ENCODE measurements at regions not wholly inside any gene's neighbourhood (a gene's known extent, or its start where the extent isn't known, plus 50 kb on each side); places are given as distances from the start of the nearest gene placed in this dataset.
A peak's percentile ranks its signal among the peaks of the same experiment; 100 is the strongest.

DNA sequence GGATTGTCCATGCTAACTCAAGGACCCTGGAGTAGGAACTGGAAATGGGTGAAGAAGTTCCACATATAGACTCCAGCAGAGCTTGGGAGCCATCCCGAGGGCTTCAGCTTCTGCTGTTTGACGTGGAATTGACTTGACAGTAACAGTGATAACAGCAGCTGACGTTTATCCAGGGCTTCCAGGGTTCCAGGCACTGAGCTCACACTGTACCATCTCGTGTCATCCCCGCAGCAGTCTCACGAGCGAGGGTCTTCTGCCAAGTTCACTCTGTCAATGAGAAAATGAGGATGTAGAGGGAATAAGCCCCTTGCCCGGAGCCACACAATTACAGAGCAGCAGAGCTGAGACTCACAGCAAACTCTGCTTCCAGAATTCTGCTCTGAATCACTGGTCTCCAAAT is 447.7 kb downstream of the SIPA1L2 start:
- Histone ChIP-seq H3K4me1 (peaks cover 0 to 17% (median 10%) of the 10 kb centered on the region in 3 donors), H3K36me3 (no peaks in the 10 kb centered on the region), H3K4me3 (no peak overlapping the region), H3K27ac (no peak overlapping the region), H3K9me3 (no peaks in the 10 kb centered on the region), H3K27me3 (no peaks in the 10 kb centered on the region)
- TF ChIP-seq EP300 (IDR thresholded peaks at IDR 0.05) (no peak), CTCF (IDR thresholded peaks at IDR 0.05) (no peak), POLR2A (IDR thresholded peaks at IDR 0.05) (no peak), POLR2AphosphoS5 (IDR thresholded peaks at IDR 0.05) (no peak)
- 83 to 84% methylated on average over 1 to 5 of the region's 8 CpGs for WGBS, 2 donors (ENCODE audit: low coverage in 1 of 2)
- ATAC-seq = no peak

- Histone ChIP-seq H3K9me3 (no peaks in the 10 kb centered on the region), H3K4me1 (peaks cover 0 to 17% (median 10%) of the 10 kb centered on the region in 3 donors), H3K36me3 (no peaks in the 10 kb centered on the region), H3K27me3 (no peaks in the 10 kb centered on the region), H3K27ac (no peak overlapping the region), H3K4me3 (no peak overlapping the region)
- WGBS, 2 donors (ENCODE audit: low coverage in 1 of 2) = 93 to 100% methylated on average over 2 to 3 of the region's 3 CpGs
- no peak for ATAC-seq
- TF ChIP-seq POLR2A (IDR thresholded peaks at IDR 0.05) (no peak), POLR2AphosphoS5 (IDR thresholded peaks at IDR 0.05) (no peak), EP300 (IDR thresholded peaks at IDR 0.05) (no peak), CTCF (IDR thresholded peaks at IDR 0.05) (no peak)
Measured at GRCh38 chr1:232180779-232181136, 449.2 kb downstream of the SIPA1L2 start.

DNA sequence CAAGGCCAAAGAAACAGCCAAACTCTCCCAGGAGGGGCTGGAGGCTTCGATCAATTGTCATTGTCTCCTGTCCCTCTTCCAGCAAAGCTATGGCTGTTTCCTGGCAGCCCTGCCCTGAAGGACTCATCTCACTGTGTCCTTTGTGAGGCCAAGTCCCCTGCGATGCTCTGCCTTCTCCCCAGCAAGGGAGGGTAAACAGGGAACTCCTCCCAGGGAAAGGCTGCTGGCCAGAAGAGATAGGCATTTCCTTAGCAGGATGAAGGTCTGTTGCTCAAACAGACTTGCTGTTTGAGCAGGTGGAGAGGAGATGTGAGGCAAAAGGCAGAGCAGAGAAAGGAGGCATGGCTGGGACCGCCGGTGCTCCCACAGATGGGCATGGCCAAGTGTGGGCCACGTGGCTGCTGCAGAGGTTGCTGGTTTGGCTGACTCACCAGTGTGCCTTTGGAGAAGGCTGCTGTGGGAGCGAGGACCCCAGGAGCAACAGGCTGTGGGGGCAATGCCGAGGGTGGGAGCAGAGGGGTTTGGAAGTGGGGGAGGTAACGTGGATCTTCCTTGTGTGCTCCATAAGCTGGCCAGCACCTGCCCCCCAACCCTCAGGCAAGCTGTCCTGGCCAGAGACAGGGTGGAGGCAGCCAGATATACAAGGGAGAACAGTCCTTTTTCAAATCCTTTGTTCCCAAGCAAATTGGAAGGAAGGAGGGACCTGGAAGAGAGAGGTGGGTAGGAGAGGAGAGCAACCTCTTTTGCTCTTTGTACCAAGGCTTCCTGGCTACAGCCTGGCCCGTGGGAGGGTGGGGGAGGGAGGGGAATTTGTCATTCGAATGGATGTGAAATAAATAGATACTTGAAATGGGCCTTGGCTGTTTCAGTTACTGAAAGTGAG is 449.8 kb downstream of the SIPA1L2 start:
- TF ChIP-seq CTCF (IDR thresholded peaks at IDR 0.05) (no peak), EP300 (IDR thresholded peaks at IDR 0.05) (no peak), POLR2AphosphoS5 (IDR thresholded peaks at IDR 0.05) (no peak), POLR2A (IDR thresholded peaks at IDR 0.05) (no peak)
- no peak for ATAC-seq
- Histone ChIP-seq H3K4me3 (no peak overlapping the region), H3K4me1 (peaks cover 0 to 17% (median 10%) of the 10 kb centered on the region in 3 donors), H3K27me3 (no peaks in the 10 kb centered on the region), H3K36me3 (no peaks in the 10 kb centered on the region), H3K9me3 (no peaks in the 10 kb centered on the region), H3K27ac (peak overlapping the region in 1 of 4 donors; percentile 3)
- 66% methylated on average over 8 of the region's 10 CpGs; no CpG with 5 or more reads in 1 of the 2 donors for WGBS, 2 donors (ENCODE audit: low coverage in 1 of 2)

DNA sequence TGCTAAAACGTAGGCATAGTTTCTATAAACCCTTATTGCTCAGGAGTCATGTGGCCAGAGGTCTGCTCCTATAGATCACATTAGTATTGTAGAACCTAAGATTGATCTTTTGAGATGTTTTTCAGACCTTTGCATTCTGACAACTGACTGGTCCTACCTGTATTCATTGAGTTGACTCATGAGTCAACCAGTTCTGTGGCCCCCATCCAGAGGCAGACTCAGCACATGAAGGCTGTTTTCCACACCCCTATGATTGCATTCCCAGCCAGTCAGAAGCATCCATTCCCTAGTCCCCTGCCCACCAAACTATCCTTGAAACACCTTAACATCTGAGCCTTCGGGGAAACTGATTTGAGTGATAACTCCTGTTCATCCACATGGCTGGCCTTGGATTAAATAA is 451.7 kb downstream of the SIPA1L2 start:
- no peak for ATAC-seq
- no peaks in the 10 kb centered on the region for H3K9me3 ChIP-seq
- no peak overlapping the region for H3K27ac ChIP-seq
- H3K4me3 ChIP-seq = no peak overlapping the region
- TF ChIP-seq POLR2A (IDR thresholded peaks at IDR 0.05) (no peak), CTCF (IDR thresholded peaks at IDR 0.05) (no peak), EP300 (IDR thresholded peaks at IDR 0.05) (no peak), POLR2AphosphoS5 (IDR thresholded peaks at IDR 0.05) (no peak)
- peaks cover 0 to 17% (median 10%) of the 10 kb centered on the region in 3 donors for H3K4me1 ChIP-seq
- H3K36me3 ChIP-seq = no peaks in the 10 kb centered on the region
- H3K27me3 ChIP-seq = no peaks in the 10 kb centered on the region
- WGBS, 2 donors (ENCODE audit: low coverage in 1 of 2) = 89 to 94% methylated on average over 1 to 2 of the region's 2 CpGs

DNA sequence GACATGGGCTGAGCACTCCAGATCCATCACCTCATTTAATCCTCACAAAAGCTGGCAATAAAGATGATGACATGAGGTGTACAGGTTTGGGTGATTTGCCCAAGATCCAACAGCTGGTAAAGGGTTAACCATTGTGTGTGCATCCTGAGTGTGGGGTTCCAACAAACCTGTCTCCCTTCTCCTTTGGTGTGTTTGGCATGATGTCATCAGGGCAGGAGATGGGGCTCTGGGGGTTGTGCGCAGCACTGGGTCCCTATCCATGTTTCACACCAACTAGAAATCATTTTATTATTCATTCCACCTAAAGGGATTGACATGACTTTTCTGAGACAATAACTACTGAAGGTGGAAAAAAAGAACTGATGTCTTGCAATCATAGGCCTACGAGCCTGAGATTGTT is 452.5 kb downstream of the SIPA1L2 start:
- no peak for TF ChIP-seq CTCF (IDR thresholded peaks at IDR 0.05)
- TF ChIP-seq EP300 (IDR thresholded peaks at IDR 0.05) = no peak
- no peak for TF ChIP-seq POLR2AphosphoS5 (IDR thresholded peaks at IDR 0.05)
- no peak for TF ChIP-seq POLR2A (IDR thresholded peaks at IDR 0.05)
- Histone ChIP-seq H3K4me3 (no peak overlapping the region), H3K27ac (no peak overlapping the region), H3K4me1 (peaks cover 0 to 17% (median 10%) of the 10 kb centered on the region in 3 donors), H3K27me3 (no peaks in the 10 kb centered on the region), H3K36me3 (no peaks in the 10 kb centered on the region), H3K9me3 (no peaks in the 10 kb centered on the region)
- ATAC-seq = no peak
- 90 to 91% methylated on average over 1 of the region's 2 CpGs for WGBS, 2 donors (ENCODE audit: low coverage in 1 of 2)

Data from gastroesophageal sphincter (tissue), 4 donors.